Esophagus muscularis mucosa (tissue), 2 donors: ENCODE measurements at regions not wholly inside any gene's neighbourhood (a gene's known extent, or its start where the extent isn't known, plus 50 kb on each side); places are given as distances from the start of the nearest gene placed in this dataset.

Source experiments
- POLR2A ChIP-seq: fragments of 450-650 bp; IDR thresholded peaks from one replicate; pipeline ENCODE4 v1.6.1; 2017; ENCODE audit warnings: antibody characterized with exemption, moderate library complexity, mild to moderate bottlenecking, low read depth
- POLR2AphosphoS5 ChIP-seq, 2 donors: sonication (generic); formaldehyde crosslinking; IDR thresholded peaks; one replicate each; pipeline ENCODE4 v1.6.1; 2017; ENCODE audit warnings: antibody characterized with exemption in 2 of 2

DNA sequence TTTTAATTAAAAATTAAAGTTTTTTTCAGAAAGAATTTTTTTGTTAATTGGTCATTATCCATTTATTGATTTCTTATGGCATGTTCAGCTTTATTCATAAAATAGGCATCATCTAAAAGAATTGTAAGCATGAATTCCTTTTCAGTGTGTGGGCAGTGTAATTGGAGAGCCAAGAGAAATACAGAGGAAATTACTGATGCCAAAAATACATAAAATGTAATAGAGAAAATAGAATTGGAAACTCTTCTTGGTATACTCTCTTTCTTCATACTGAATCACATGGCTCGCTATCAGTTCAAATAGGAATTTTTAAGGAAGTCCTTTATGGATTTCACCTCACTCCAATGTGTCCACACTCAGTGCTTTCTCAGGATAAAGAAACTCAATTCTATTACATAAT is 663.6 kb upstream of the NRXN1 start:
- TF ChIP-seq POLR2A = no peak
- no peak for TF ChIP-seq POLR2AphosphoS5 (IDR thresholded peaks at IDR 0.05)
